SK-N-SH (cell line): ENCODE measurements at regions not wholly inside any gene's neighbourhood (a gene's known extent, or its start where the extent isn't known, plus 50 kb on each side); places are given as distances from the start of the nearest gene placed in this dataset.

Experiments
- CTCF ChIP-seq: fragments of 200-600 bp; sonication (generic); IDR thresholded peaks from 2 replicates; pipeline ENCODE4 v1.6.1; 2017; ENCODE audit warnings: antibody characterized with exemption, mild to moderate bottlenecking, moderate library complexity
- EZH2phosphoT487 ChIP-seq: fragments of 200-600 bp; sonication (generic); IDR thresholded peaks from 2 replicates; pipeline ENCODE4 v1.6.1; 2017; ENCODE audit warnings: low read depth, mixed run types, mild to moderate bottlenecking, antibody characterized with exemption, moderate library complexity, borderline replicate concordance
- FOXJ3 ChIP-seq: sonication (generic); formaldehyde crosslinking; IDR thresholded peaks from 2 replicates; pipeline ENCODE4 v1.5.1; 2020; ENCODE audit warnings: mild to moderate bottlenecking, missing genetic modification reagents
- FOXM1 ChIP-seq: IDR thresholded peaks from 2 replicates; pipeline ENCODE4 v1.4.0; 2012; ENCODE audit warnings: low read depth, mild to moderate bottlenecking
- POLR2AphosphoS5 ChIP-seq: IDR thresholded peaks from 2 replicates; pipeline ENCODE4 v1.6.1; 2012; ENCODE audit warnings: low read depth, low read length
- RAD21 ChIP-seq: IDR thresholded peaks from 2 replicates; pipeline ENCODE4 v1.6.1; 2012; ENCODE audit warnings: mild to moderate bottlenecking, low read length
- SIN3A ChIP-seq: IDR thresholded peaks from 2 replicates; pipeline ENCODE4 v1.6.1; 2012; ENCODE audit warnings: low read depth, mild to moderate bottlenecking, low read length, moderate library complexity, borderline replicate concordance
- TF ChIP-seq, protein P1 (sequence below): IDR thresholded peaks from 2 replicates; pipeline ENCODE4 v1.6.1; 2012; ENCODE audit warnings: mild to moderate bottlenecking, low read depth, low read length, moderate library complexity
- TF ChIP-seq, protein P2 (sequence below): IDR thresholded peaks from 2 replicates; pipeline ENCODE4 v1.4.0; 2012; ENCODE audit warnings: low read depth

GRCh38 chr14:29521526-29522137 is 406.0 kb downstream of the PRKD1 start:
- peak; percentile 49 for TF ChIP-seq CTCF
- TF ChIP-seq, protein P1, sequence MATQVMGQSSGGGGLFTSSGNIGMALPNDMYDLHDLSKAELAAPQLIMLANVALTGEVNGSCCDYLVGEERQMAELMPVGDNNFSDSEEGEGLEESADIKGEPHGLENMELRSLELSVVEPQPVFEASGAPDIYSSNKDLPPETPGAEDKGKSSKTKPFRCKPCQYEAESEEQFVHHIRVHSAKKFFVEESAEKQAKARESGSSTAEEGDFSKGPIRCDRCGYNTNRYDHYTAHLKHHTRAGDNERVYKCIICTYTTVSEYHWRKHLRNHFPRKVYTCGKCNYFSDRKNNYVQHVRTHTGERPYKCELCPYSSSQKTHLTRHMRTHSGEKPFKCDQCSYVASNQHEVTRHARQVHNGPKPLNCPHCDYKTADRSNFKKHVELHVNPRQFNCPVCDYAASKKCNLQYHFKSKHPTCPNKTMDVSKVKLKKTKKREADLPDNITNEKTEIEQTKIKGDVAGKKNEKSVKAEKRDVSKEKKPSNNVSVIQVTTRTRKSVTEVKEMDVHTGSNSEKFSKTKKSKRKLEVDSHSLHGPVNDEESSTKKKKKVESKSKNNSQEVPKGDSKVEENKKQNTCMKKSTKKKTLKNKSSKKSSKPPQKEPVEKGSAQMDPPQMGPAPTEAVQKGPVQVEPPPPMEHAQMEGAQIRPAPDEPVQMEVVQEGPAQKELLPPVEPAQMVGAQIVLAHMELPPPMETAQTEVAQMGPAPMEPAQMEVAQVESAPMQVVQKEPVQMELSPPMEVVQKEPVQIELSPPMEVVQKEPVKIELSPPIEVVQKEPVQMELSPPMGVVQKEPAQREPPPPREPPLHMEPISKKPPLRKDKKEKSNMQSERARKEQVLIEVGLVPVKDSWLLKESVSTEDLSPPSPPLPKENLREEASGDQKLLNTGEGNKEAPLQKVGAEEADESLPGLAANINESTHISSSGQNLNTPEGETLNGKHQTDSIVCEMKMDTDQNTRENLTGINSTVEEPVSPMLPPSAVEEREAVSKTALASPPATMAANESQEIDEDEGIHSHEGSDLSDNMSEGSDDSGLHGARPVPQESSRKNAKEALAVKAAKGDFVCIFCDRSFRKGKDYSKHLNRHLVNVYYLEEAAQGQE = no peak
- no peak for TF ChIP-seq EZH2phosphoT487
- TF ChIP-seq POLR2AphosphoS5 = no peak
- TF ChIP-seq SIN3A = no peak
- peak; percentile 20; the same call in 1 of the 2 replicates for TF ChIP-seq RAD21
- TF ChIP-seq FOXM1 = no peak
- no peak for TF ChIP-seq FOXJ3 (CRISPR knock-in tag)
- TF ChIP-seq, protein P2, sequence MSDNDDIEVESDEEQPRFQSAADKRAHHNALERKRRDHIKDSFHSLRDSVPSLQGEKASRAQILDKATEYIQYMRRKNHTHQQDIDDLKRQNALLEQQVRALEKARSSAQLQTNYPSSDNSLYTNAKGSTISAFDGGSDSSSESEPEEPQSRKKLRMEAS = no peak
